ENCODE measurements at regions not wholly inside any gene's neighbourhood (a gene's known extent, or its start where the extent isn't known, plus 50 kb on each side); places are given as distances from the start of the nearest gene placed in this dataset.

- no peaks in the 10 kb centered on the region for H3K36me3 ChIP-seq (ENCODE audit: control insufficient read depth, insufficient read depth, low read length)
- 86% methylated on average over 1 of the region's 3 CpGs; no CpG with 5 or more reads in 1 of the 2 experiments for WGBS, 2 experiments (ENCODE audit: insufficient coverage in 2 of 2)
- no peak overlapping the region for H3K4me3 ChIP-seq (ENCODE audit: extremely low read depth, insufficient read depth, low read length, poor library complexity, severe bottlenecking)
- H3K27ac ChIP-seq (ENCODE audit: low read depth, low read length, severe bottlenecking) = no peak overlapping the region
- H3K9me3 ChIP-seq (ENCODE audit: control insufficient read depth, low read length) = no peaks in the 10 kb centered on the region
- H3K4me1 ChIP-seq (ENCODE audit: control insufficient read depth, insufficient read depth, low read length, poor library complexity, severe bottlenecking) = no peaks in the 10 kb centered on the region
Observed at GRCh38 chr4:17301869-17302268, 210.0 kb downstream of the QDPR start.

GRCh38 chr4:17301266-17301665 is 210.6 kb downstream of the QDPR start:
- Histone ChIP-seq H3K9me3 (ENCODE audit: control insufficient read depth, low read length) (no peaks in the 10 kb centered on the region), H3K36me3 (ENCODE audit: control insufficient read depth, insufficient read depth, low read length) (no peaks in the 10 kb centered on the region), H3K4me3 (ENCODE audit: extremely low read depth, insufficient read depth, low read length, poor library complexity, severe bottlenecking) (no peak overlapping the region), H3K4me1 (ENCODE audit: control insufficient read depth, insufficient read depth, low read length, poor library complexity, severe bottlenecking) (no peaks in the 10 kb centered on the region), H3K27ac (ENCODE audit: low read depth, low read length, severe bottlenecking) (no peak overlapping the region)
- no CpG with 5 or more reads among the region's 1 CpG for WGBS, 2 experiments (ENCODE audit: insufficient coverage in 2 of 2)

- Histone ChIP-seq H3K4me3 (ENCODE audit: extremely low read depth, insufficient read depth, low read length, poor library complexity, severe bottlenecking) (no peak overlapping the region), H3K4me1 (ENCODE audit: control insufficient read depth, insufficient read depth, low read length, poor library complexity, severe bottlenecking) (no peaks in the 10 kb centered on the region), H3K36me3 (ENCODE audit: control insufficient read depth, insufficient read depth, low read length) (no peaks in the 10 kb centered on the region), H3K9me3 (ENCODE audit: control insufficient read depth, low read length) (no peaks in the 10 kb centered on the region), H3K27ac (ENCODE audit: low read depth, low read length, severe bottlenecking) (no peak overlapping the region)
- WGBS, 2 experiments (ENCODE audit: insufficient coverage in 2 of 2) = 91 to 96% methylated on average over 4 to 5 of the region's 8 CpGs
Observed at GRCh38 chr4:17296921-17297890, 214.7 kb downstream of the QDPR start.

GRCh38 chr4:17293901-17294300 is 218.0 kb downstream of the QDPR start:
- Histone ChIP-seq H3K4me1 (ENCODE audit: control insufficient read depth, insufficient read depth, low read length, poor library complexity, severe bottlenecking) (no peaks in the 10 kb centered on the region), H3K36me3 (ENCODE audit: control insufficient read depth, insufficient read depth, low read length) (no peaks in the 10 kb centered on the region), H3K9me3 (ENCODE audit: control insufficient read depth, low read length) (no peaks in the 10 kb centered on the region), H3K4me3 (ENCODE audit: extremely low read depth, insufficient read depth, low read length, poor library complexity, severe bottlenecking) (no peak overlapping the region), H3K27ac (ENCODE audit: low read depth, low read length, severe bottlenecking) (no peak overlapping the region)
- WGBS, 2 experiments (ENCODE audit: insufficient coverage in 2 of 2) = no CpG with 5 or more reads among the region's 1 CpG

GRCh38 chr4:17288151-17288550 is 223.7 kb downstream of the QDPR start:
- H3K9me3 ChIP-seq (ENCODE audit: control insufficient read depth, low read length) = peaks cover 5% of the 10 kb centered on the region
- WGBS, 2 experiments (ENCODE audit: insufficient coverage in 2 of 2) = 100% methylated on average over 1 of the region's 1 CpG
- no peak overlapping the region for H3K4me3 ChIP-seq (ENCODE audit: extremely low read depth, insufficient read depth, low read length, poor library complexity, severe bottlenecking)
- H3K27ac ChIP-seq (ENCODE audit: low read depth, low read length, severe bottlenecking) = no peak overlapping the region
- no peaks in the 10 kb centered on the region for H3K4me1 ChIP-seq (ENCODE audit: control insufficient read depth, insufficient read depth, low read length, poor library complexity, severe bottlenecking)
- H3K36me3 ChIP-seq (ENCODE audit: control insufficient read depth, insufficient read depth, low read length) = no peaks in the 10 kb centered on the region

GRCh38 chr4:17286752-17287460 is 225.0 kb downstream of the QDPR start:
- Histone ChIP-seq H3K27ac (ENCODE audit: low read depth, low read length, severe bottlenecking) (no peak overlapping the region), H3K9me3 (ENCODE audit: control insufficient read depth, low read length) (peaks cover 5% of the 10 kb centered on the region), H3K4me3 (ENCODE audit: extremely low read depth, insufficient read depth, low read length, poor library complexity, severe bottlenecking) (no peak overlapping the region), H3K4me1 (ENCODE audit: control insufficient read depth, insufficient read depth, low read length, poor library complexity, severe bottlenecking) (no peaks in the 10 kb centered on the region), H3K36me3 (ENCODE audit: control insufficient read depth, insufficient read depth, low read length) (no peaks in the 10 kb centered on the region)
- WGBS, 2 experiments (ENCODE audit: insufficient coverage in 2 of 2) = 48 to 90% methylated on average over 2 to 3 of the region's 7 CpGs

- peaks cover 5% of the 10 kb centered on the region for H3K9me3 ChIP-seq (ENCODE audit: control insufficient read depth, low read length)
- H3K4me3 ChIP-seq (ENCODE audit: extremely low read depth, insufficient read depth, low read length, poor library complexity, severe bottlenecking) = no peak overlapping the region
- H3K36me3 ChIP-seq (ENCODE audit: control insufficient read depth, insufficient read depth, low read length) = no peaks in the 10 kb centered on the region
- WGBS, 2 experiments (ENCODE audit: insufficient coverage in 2 of 2) = 83 to 91% methylated on average over 2 to 4 of the region's 4 CpGs
- H3K27ac ChIP-seq (ENCODE audit: low read depth, low read length, severe bottlenecking) = no peak overlapping the region
- no peaks in the 10 kb centered on the region for H3K4me1 ChIP-seq (ENCODE audit: control insufficient read depth, insufficient read depth, low read length, poor library complexity, severe bottlenecking)
Observed at GRCh38 chr4:17285747-17286146, 226.1 kb downstream of the QDPR start.

- Histone ChIP-seq H3K36me3 (ENCODE audit: control insufficient read depth, insufficient read depth, low read length) (no peaks in the 10 kb centered on the region), H3K4me3 (ENCODE audit: extremely low read depth, insufficient read depth, low read length, poor library complexity, severe bottlenecking) (no peak overlapping the region), H3K27ac (ENCODE audit: low read depth, low read length, severe bottlenecking) (no peak overlapping the region), H3K9me3 (ENCODE audit: control insufficient read depth, low read length) (peaks cover 5% of the 10 kb centered on the region), H3K4me1 (ENCODE audit: control insufficient read depth, insufficient read depth, low read length, poor library complexity, severe bottlenecking) (no peaks in the 10 kb centered on the region)
- 75 to 81% methylated on average over 3 of the region's 5 CpGs for WGBS, 2 experiments (ENCODE audit: insufficient coverage in 2 of 2)
Observed at GRCh38 chr4:17284323-17285175, 227.3 kb downstream of the QDPR start.

GRCh38 chr4:17283832-17284231 is 228.1 kb downstream of the QDPR start:
- no peaks in the 10 kb centered on the region for H3K4me1 ChIP-seq (ENCODE audit: control insufficient read depth, insufficient read depth, low read length, poor library complexity, severe bottlenecking)
- no peak overlapping the region for H3K27ac ChIP-seq (ENCODE audit: low read depth, low read length, severe bottlenecking)
- WGBS, 2 experiments (ENCODE audit: insufficient coverage in 2 of 2) = 89 to 100% methylated on average over 1 to 3 of the region's 4 CpGs
- no peaks in the 10 kb centered on the region for H3K36me3 ChIP-seq (ENCODE audit: control insufficient read depth, insufficient read depth, low read length)
- H3K4me3 ChIP-seq (ENCODE audit: extremely low read depth, insufficient read depth, low read length, poor library complexity, severe bottlenecking) = no peak overlapping the region
- peaks cover 5% of the 10 kb centered on the region for H3K9me3 ChIP-seq (ENCODE audit: control insufficient read depth, low read length)

GRCh38 chr4:17283251-17283650 is 228.6 kb downstream of the QDPR start:
- H3K4me3 ChIP-seq (ENCODE audit: extremely low read depth, insufficient read depth, low read length, poor library complexity, severe bottlenecking) = no peak overlapping the region
- no peaks in the 10 kb centered on the region for H3K36me3 ChIP-seq (ENCODE audit: control insufficient read depth, insufficient read depth, low read length)
- no peaks in the 10 kb centered on the region for H3K4me1 ChIP-seq (ENCODE audit: control insufficient read depth, insufficient read depth, low read length, poor library complexity, severe bottlenecking)
- 81 to 97% methylated on average over 5 to 6 of the region's 7 CpGs for WGBS, 2 experiments (ENCODE audit: insufficient coverage in 2 of 2)
- no peaks in the 10 kb centered on the region for H3K9me3 ChIP-seq (ENCODE audit: control insufficient read depth, low read length)
- no peak overlapping the region for H3K27ac ChIP-seq (ENCODE audit: low read depth, low read length, severe bottlenecking)

Measured in mesodermal cell (in vitro differentiated cells).